IPS DF 6.9 (cell line): ENCODE measurements at regions not wholly inside any gene's neighbourhood (a gene's known extent, or its start where the extent isn't known, plus 50 kb on each side); places are given as distances from the start of the nearest gene placed in this dataset.

Experiments
- DNase-seq: peaks from one replicate; pipeline ENCODE4 v3.0.0-alpha.2; 2013; ENCODE audit warnings: low read depth, low spot score
- H3K27ac ChIP-seq: one replicate; pipeline ENCODE4 v1.5.1; 2013; ENCODE audit warnings: low read length, control low read depth
- H3K27me3 ChIP-seq: 2 replicates; pipeline ENCODE4 v1.6.1; 2013; ENCODE audit warnings: mild to moderate bottlenecking, low read length; ENCODE audit not compliant: control insufficient read depth, insufficient read depth
- H3K36me3 ChIP-seq: 2 replicates; pipeline ENCODE4 v1.6.1; 2013; ENCODE audit warnings: low read length; ENCODE audit not compliant: control insufficient read depth, insufficient read depth
- H3K4me1 ChIP-seq: 2 replicates; pipeline ENCODE4 v1.6.1; 2013; ENCODE audit warnings: low read length; ENCODE audit not compliant: control insufficient read depth, insufficient read depth
- H3K4me3 ChIP-seq: 2 replicates; pipeline ENCODE4 v1.5.1; 2013; ENCODE audit warnings: mild to moderate bottlenecking, low read length
- H3K9me3 ChIP-seq: 2 replicates; pipeline ENCODE4 v1.6.1; 2013; ENCODE audit warnings: low read length, inconsistent platforms; ENCODE audit not compliant: control insufficient read depth, insufficient read depth
- WGBS: extraction: QIAGEN DNeasy Blood & Tissue Kit; methylation state at CpG from one replicate; pipeline ENCODE4 v1.1.7; 2013; ENCODE audit warnings: mixed read lengths, missing lambda C conversion rate; ENCODE audit not compliant: insufficient read length, insufficient coverage; 5-methylcytosine and 5-hydroxymethylcytosine counted together

GRCh38 chr18:2442726-2443275, 128.5 kb downstream of the METTL4 start:
- no CpG with 5 or more reads among the region's 4 CpGs for WGBS
- Histone ChIP-seq H3K4me3 (no peak overlapping the region), H3K4me1 (no peaks in the 10 kb centered on the region), H3K36me3 (no peaks in the 10 kb centered on the region), H3K9me3 (peaks cover 2% of the 10 kb centered on the region; the same call in 1 of the 2 replicates), H3K27ac (no peak overlapping the region), H3K27me3 (no peaks in the 10 kb centered on the region)
- no peak for DNase-seq

- no peaks in the 10 kb centered on the region for H3K36me3 ChIP-seq
- DNase-seq = no peak
- H3K4me1 ChIP-seq = no peaks in the 10 kb centered on the region
- H3K4me3 ChIP-seq = no peak overlapping the region
- WGBS = no CpG with 5 or more reads among the region's 5 CpGs
- H3K9me3 ChIP-seq = peaks cover 2% of the 10 kb centered on the region; the same call in 1 of the 2 replicates
- no peak overlapping the region for H3K27ac ChIP-seq
- no peaks in the 10 kb centered on the region for H3K27me3 ChIP-seq
Measured at GRCh38 chr18:2444201-2444875, 127.0 kb downstream of the METTL4 start.

- Histone ChIP-seq H3K4me1 (no peaks in the 10 kb centered on the region), H3K4me3 (no peak overlapping the region), H3K36me3 (no peaks in the 10 kb centered on the region), H3K27me3 (no peaks in the 10 kb centered on the region), H3K27ac (no peak overlapping the region), H3K9me3 (no peaks in the 10 kb centered on the region)
- no CpG with 5 or more reads among the region's 2 CpGs for WGBS
- no peak for DNase-seq
Measured at GRCh38 chr18:2448565-2449151, 122.6 kb downstream of the METTL4 start.

- Histone ChIP-seq H3K4me1 (no peaks in the 10 kb centered on the region), H3K36me3 (no peaks in the 10 kb centered on the region), H3K9me3 (no peaks in the 10 kb centered on the region), H3K27me3 (no peaks in the 10 kb centered on the region), H3K4me3 (no peak overlapping the region), H3K27ac (no peak overlapping the region)
- DNase-seq = no peak
- WGBS = no CpG with 5 or more reads among the region's 1 CpG
Measured at GRCh38 chr18:2451556-2451955, 119.7 kb downstream of the METTL4 start.

GRCh38 chr18:2459886-2460285, 111.4 kb downstream of the METTL4 start:
- WGBS = no CpG with 5 or more reads among the region's 2 CpGs
- Histone ChIP-seq H3K36me3 (no peaks in the 10 kb centered on the region), H3K27me3 (no peaks in the 10 kb centered on the region), H3K4me1 (no peaks in the 10 kb centered on the region), H3K9me3 (no peaks in the 10 kb centered on the region; the same call in 1 of the 2 replicates), H3K27ac (no peak overlapping the region), H3K4me3 (no peak overlapping the region)
- no peak for DNase-seq

GRCh38 chr18:2466978-2467377, 104.3 kb downstream of the METTL4 start:
- no CpG with 5 or more reads among the region's 1 CpG for WGBS
- H3K36me3 ChIP-seq = no peaks in the 10 kb centered on the region
- no peak overlapping the region for H3K4me3 ChIP-seq

GRCh38 chr18:2468051-2468450, 103.3 kb downstream of the METTL4 start:
- no peaks in the 10 kb centered on the region for H3K9me3 ChIP-seq
- no peaks in the 10 kb centered on the region for H3K27me3 ChIP-seq
- H3K4me1 ChIP-seq = no peaks in the 10 kb centered on the region
- DNase-seq = no peak
- no peaks in the 10 kb centered on the region for H3K36me3 ChIP-seq
- no CpG with 5 or more reads among the region's 1 CpG for WGBS
- no peak overlapping the region for H3K4me3 ChIP-seq
- no peak overlapping the region for H3K27ac ChIP-seq

More at GRCh38 chr18:2466978-2467377, 104.3 kb downstream of the METTL4 start:
- Histone ChIP-seq H3K27me3 (no peaks in the 10 kb centered on the region), H3K27ac (no peak overlapping the region), H3K9me3 (no peaks in the 10 kb centered on the region), H3K4me1 (no peaks in the 10 kb centered on the region)
- DNase-seq = no peak

- H3K9me3 ChIP-seq = no peaks in the 10 kb centered on the region
- no peaks in the 10 kb centered on the region for H3K36me3 ChIP-seq
- H3K27me3 ChIP-seq = no peaks in the 10 kb centered on the region
- H3K4me3 ChIP-seq = no peak overlapping the region
- no peak overlapping the region for H3K27ac ChIP-seq
- no CpG with 5 or more reads among the region's 2 CpGs for WGBS
- DNase-seq = peak; percentile 5
- H3K4me1 ChIP-seq = no peaks in the 10 kb centered on the region
Measured at GRCh38 chr18:2471523-2471922, 99.8 kb downstream of the METTL4 start.

GRCh38 chr18:2478662-2479061, 92.6 kb downstream of the METTL4 start:
- WGBS = no CpG with 5 or more reads among the region's 1 CpG
- DNase-seq = no peak

GRCh38 chr18:2480536-2480935, 90.8 kb downstream of the METTL4 start:
- WGBS = no CpG with 5 or more reads among the region's 2 CpGs

More at GRCh38 chr18:2478662-2479061, 92.6 kb downstream of the METTL4 start:
- Histone ChIP-seq H3K27me3 (no peaks in the 10 kb centered on the region), H3K4me3 (no peak overlapping the region), H3K4me1 (no peaks in the 10 kb centered on the region), H3K9me3 (no peaks in the 10 kb centered on the region), H3K36me3 (no peaks in the 10 kb centered on the region), H3K27ac (no peak overlapping the region)

More at GRCh38 chr18:2480536-2480935, 90.8 kb downstream of the METTL4 start:
- H3K9me3 ChIP-seq = no peaks in the 10 kb centered on the region
- no peaks in the 10 kb centered on the region for H3K4me1 ChIP-seq
- no peaks in the 10 kb centered on the region for H3K27me3 ChIP-seq
- no peaks in the 10 kb centered on the region for H3K36me3 ChIP-seq
- no peak overlapping the region for H3K27ac ChIP-seq
- no peak overlapping the region for H3K4me3 ChIP-seq
- DNase-seq = no peak
